Astrocyte (in vitro differentiated cells and primary cell): ENCODE measurements at regions not wholly inside any gene's neighbourhood (a gene's known extent, or its start where the extent isn't known, plus 50 kb on each side); places are given as distances from the start of the nearest gene placed in this dataset.

Source experiments
- EZH2 ChIP-seq: IDR thresholded peaks from 2 replicates; pipeline ENCODE4 v1.6.1; 2012; ENCODE audit warnings: mild to moderate bottlenecking, low read length, inconsistent platforms; ENCODE audit not compliant: insufficient read depth
- TF ChIP-seq, protein P1 (sequence below): IDR thresholded peaks from 2 replicates; pipeline ENCODE4 v1.5.1; 2011; ENCODE audit warnings: low read depth, mild to moderate bottlenecking, inconsistent platforms, low read length, moderate library complexity; ENCODE audit not compliant: insufficient read depth

DNA sequence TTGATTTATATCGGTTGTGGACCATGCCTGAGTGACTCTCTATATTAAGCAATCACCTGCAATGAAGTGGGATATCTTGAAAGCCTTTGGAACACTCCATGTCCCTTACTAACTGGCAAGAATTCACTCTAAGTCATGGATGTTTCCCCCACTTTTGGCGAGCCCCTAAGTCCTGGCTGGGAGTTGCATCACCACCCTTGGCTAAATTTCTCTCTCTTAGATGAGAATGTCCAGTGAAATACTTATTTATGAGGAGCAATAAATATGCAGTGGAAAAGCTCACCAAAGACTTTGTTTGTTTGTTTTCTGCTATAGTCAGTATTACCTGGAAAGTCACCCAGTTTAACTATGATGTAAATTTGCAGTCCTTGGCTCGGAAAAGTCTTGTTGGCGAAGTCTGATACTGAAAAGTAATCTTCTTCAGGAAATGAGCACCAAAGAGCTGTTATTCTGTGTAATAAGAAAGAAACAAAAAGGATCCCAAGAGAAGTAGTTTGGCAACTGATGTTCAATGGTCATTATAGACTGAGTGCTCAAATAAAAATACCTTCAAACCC is 333.8 kb downstream of the DMRT2 start:
- TF ChIP-seq, protein P1, sequence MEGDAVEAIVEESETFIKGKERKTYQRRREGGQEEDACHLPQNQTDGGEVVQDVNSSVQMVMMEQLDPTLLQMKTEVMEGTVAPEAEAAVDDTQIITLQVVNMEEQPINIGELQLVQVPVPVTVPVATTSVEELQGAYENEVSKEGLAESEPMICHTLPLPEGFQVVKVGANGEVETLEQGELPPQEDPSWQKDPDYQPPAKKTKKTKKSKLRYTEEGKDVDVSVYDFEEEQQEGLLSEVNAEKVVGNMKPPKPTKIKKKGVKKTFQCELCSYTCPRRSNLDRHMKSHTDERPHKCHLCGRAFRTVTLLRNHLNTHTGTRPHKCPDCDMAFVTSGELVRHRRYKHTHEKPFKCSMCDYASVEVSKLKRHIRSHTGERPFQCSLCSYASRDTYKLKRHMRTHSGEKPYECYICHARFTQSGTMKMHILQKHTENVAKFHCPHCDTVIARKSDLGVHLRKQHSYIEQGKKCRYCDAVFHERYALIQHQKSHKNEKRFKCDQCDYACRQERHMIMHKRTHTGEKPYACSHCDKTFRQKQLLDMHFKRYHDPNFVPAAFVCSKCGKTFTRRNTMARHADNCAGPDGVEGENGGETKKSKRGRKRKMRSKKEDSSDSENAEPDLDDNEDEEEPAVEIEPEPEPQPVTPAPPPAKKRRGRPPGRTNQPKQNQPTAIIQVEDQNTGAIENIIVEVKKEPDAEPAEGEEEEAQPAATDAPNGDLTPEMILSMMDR, result no peak
- TF ChIP-seq EZH2, result no peak
